H9 (cell line): ENCODE measurements at regions not wholly inside any gene's neighbourhood (a gene's known extent, or its start where the extent isn't known, plus 50 kb on each side); places are given as distances from the start of the nearest gene placed in this dataset.

Experiments used
- DNase-seq: peaks from one replicate; pipeline ENCODE4 v3.0.0-alpha.2; 2017
- H2AFZ ChIP-seq: one replicate; pipeline ENCODE4 v1.6.1; 2013; ENCODE audit warnings: mild to moderate bottlenecking, low read length, control low read depth, moderate library complexity
- H2AK5ac ChIP-seq: 2 replicates; pipeline ENCODE4 v1.6.1; 2013; ENCODE audit warnings: low read length, control low read depth, mixed read lengths; ENCODE audit not compliant: insufficient read length
- H2BK120ac ChIP-seq: one replicate; pipeline ENCODE4 v1.6.1; 2013; ENCODE audit warnings: low read depth, mild to moderate bottlenecking, low read length, control low read depth, inconsistent platforms; ENCODE audit not compliant: poor library complexity, severe bottlenecking
- H2BK12ac ChIP-seq: 2 replicates; pipeline ENCODE4 v1.6.1; 2013; ENCODE audit warnings: low read length, control low read depth, mixed read lengths, low read depth; ENCODE audit not compliant: insufficient read length
- H2BK15ac ChIP-seq: 2 replicates; pipeline ENCODE4 v1.6.1; 2013; ENCODE audit warnings: low read depth, low read length, control low read depth
- H2BK20ac ChIP-seq: one replicate; pipeline ENCODE4 v1.6.1; 2013; ENCODE audit warnings: low read depth, mild to moderate bottlenecking, low read length, control low read depth, inconsistent platforms; ENCODE audit not compliant: poor library complexity, severe bottlenecking
- H2BK5ac ChIP-seq: 2 replicates; pipeline ENCODE4 v1.6.1; 2013; ENCODE audit warnings: low read length, control low read depth, mixed read lengths; ENCODE audit not compliant: insufficient read length
- H3K14ac ChIP-seq: 2 replicates; pipeline ENCODE4 v1.6.1; 2013; ENCODE audit warnings: low read length, control low read depth; ENCODE audit not compliant: insufficient read depth
- H3K18ac ChIP-seq: 2 replicates; pipeline ENCODE4 v1.6.1; 2013; ENCODE audit warnings: low read depth, mild to moderate bottlenecking, mixed read lengths, low read length, control low read depth; ENCODE audit not compliant: insufficient read length
- H3K23ac ChIP-seq: 2 replicates; pipeline ENCODE4 v1.6.1; 2013; ENCODE audit warnings: low read length, control low read depth, mixed read lengths, low read depth; ENCODE audit not compliant: insufficient read length
- H3K23me2 ChIP-seq: 2 replicates; pipeline ENCODE4 v1.6.1; 2013; ENCODE audit warnings: low read depth, mild to moderate bottlenecking, mixed read lengths, low read length, control low read depth; ENCODE audit not compliant: insufficient read length, poor library complexity, severe bottlenecking
- H3K27ac ChIP-seq: 2 replicates; pipeline ENCODE4 v1.5.1; 2013; ENCODE audit warnings: low read length, control low read depth, mixed read lengths, low read depth; ENCODE audit not compliant: insufficient read length
- H3K27me3 ChIP-seq: 2 replicates; pipeline ENCODE4 v1.6.1; 2013; ENCODE audit warnings: low read length, control low read depth, inconsistent platforms; ENCODE audit not compliant: insufficient read depth
- H3K4ac ChIP-seq: 2 replicates; pipeline ENCODE4 v1.6.1; 2013; ENCODE audit warnings: low read depth, mild to moderate bottlenecking, control low read depth, inconsistent platforms, low read length, moderate library complexity
- H3K4me1 ChIP-seq: 2 replicates; pipeline ENCODE4 v1.6.1; 2013; ENCODE audit warnings: low read length, control low read depth, inconsistent platforms; ENCODE audit not compliant: insufficient read depth
- H3K4me2 ChIP-seq: 2 replicates; pipeline ENCODE4 v1.6.1; 2013; ENCODE audit warnings: low read length, control low read depth, mixed read lengths; ENCODE audit not compliant: insufficient read length, insufficient read depth
- H3K56ac ChIP-seq: 2 replicates; pipeline ENCODE4 v1.6.1; 2013; ENCODE audit warnings: low read depth, mild to moderate bottlenecking, mixed read lengths, low read length, control low read depth; ENCODE audit not compliant: insufficient read length
- H3K79me1 ChIP-seq: 2 replicates; pipeline ENCODE4 v1.6.1; 2013; ENCODE audit warnings: low read depth, mild to moderate bottlenecking, moderate library complexity, low read length, control low read depth, inconsistent platforms; ENCODE audit not compliant: insufficient read depth, poor library complexity, severe bottlenecking
- H3K79me2 ChIP-seq: 2 replicates; pipeline ENCODE4 v1.6.1; 2013; ENCODE audit warnings: low read length, control low read depth, inconsistent platforms; ENCODE audit not compliant: insufficient read depth
- H3K9ac ChIP-seq: 2 replicates; pipeline ENCODE4 v1.6.1; 2013; ENCODE audit warnings: low read length, control low read depth, mixed read lengths; ENCODE audit not compliant: insufficient read length; ENCODE audit errors: extremely low read depth
- H3K9me3 ChIP-seq: one replicate; pipeline ENCODE4 v1.6.1; 2013; ENCODE audit warnings: low read depth, low read length, inconsistent platforms; ENCODE audit not compliant: control insufficient read depth
- H3T11ph ChIP-seq: one replicate; pipeline ENCODE4 v1.6.1; 2013; ENCODE audit warnings: mild to moderate bottlenecking, low read length, control low read depth, inconsistent platforms
- H4K20me1 ChIP-seq: one replicate; pipeline ENCODE4 v1.6.1; 2013; ENCODE audit not compliant: control insufficient read depth, insufficient read length, insufficient read depth
- H4K5ac ChIP-seq: 2 replicates; pipeline ENCODE4 v1.6.1; 2013; ENCODE audit warnings: low read depth, mild to moderate bottlenecking, mixed read lengths, low read length, control low read depth; ENCODE audit not compliant: insufficient read length
- H4K8ac ChIP-seq: replicated peaks from 2 replicates; pipeline ENCODE4 v1.6.1; 2013; ENCODE audit warnings: low read length, control low read depth, mixed read lengths, low read depth; ENCODE audit not compliant: insufficient read length
- H4K91ac ChIP-seq: 2 replicates; pipeline ENCODE4 v1.6.1; 2013; ENCODE audit warnings: low read depth, mild to moderate bottlenecking, moderate library complexity, mixed read lengths, low read length, control low read depth; ENCODE audit not compliant: insufficient read length
- H3K27ac Mint-ChIP-seq, 3 experiments: 2 replicates in 2 of 3; 3 replicates in 1 of 3; pipeline ENCODE4 v1.8.0; 2020 to 2021; ENCODE audit warnings: mixed read lengths in 3 of 3, mild to moderate bottlenecking in 1 of 3, moderate library complexity in 1 of 3
- H3K27me3 Mint-ChIP-seq: 2 replicates; pipeline ENCODE4 v1.8.0; 2021; ENCODE audit warnings: low read depth, mild to moderate bottlenecking, moderate library complexity, mixed read lengths
- H3K36me3 Mint-ChIP-seq, 3 experiments: 2 replicates in 2 of 3; 3 replicates in 1 of 3; pipeline ENCODE4 v1.8.0; 2020 to 2021; ENCODE audit warnings: low read depth in 3 of 3, mixed read lengths in 3 of 3; ENCODE audit not compliant: insufficient read depth in 1 of 3
- H3K4me1 Mint-ChIP-seq, 2 experiments: 2 replicates each; pipeline ENCODE4 v1.8.0; 2020; ENCODE audit warnings: mixed read lengths in 2 of 2
- H3K4me3 Mint-ChIP-seq, 2 experiments: 2 replicates in 1 of 2; 3 replicates in 1 of 2; pipeline ENCODE4 v1.8.0; 2020 to 2021; ENCODE audit warnings: mild to moderate bottlenecking in 2 of 2, mixed read lengths in 2 of 2, moderate library complexity in 1 of 2
- H3K9me3 Mint-ChIP-seq, 2 experiments: 2 replicates in 1 of 2; 3 replicates in 1 of 2; pipeline ENCODE4 v1.8.0; 2020; ENCODE audit warnings: mild to moderate bottlenecking in 2 of 2, mixed read lengths in 2 of 2, moderate library complexity in 1 of 2
- WGBS: extraction: QIAGEN DNeasy Blood & Tissue Kit; methylation state at CpG from one replicate; pipeline ENCODE4 v1.1.7; 2013; ENCODE audit warnings: missing lambda C conversion rate, low lambda C conversion rate, mixed read lengths; ENCODE audit not compliant: insufficient read length; ENCODE audit errors: extremely low coverage; 5-methylcytosine and 5-hydroxymethylcytosine counted together
- TF ChIP-seq, protein P1 (sequence below): fragments of 200-600 bp; sonication (generic); conservative IDR thresholded peaks from 3 replicates; pipeline ENCODE4 v1.8.0; 2021; ENCODE audit warnings: antibody characterized with exemption, mild to moderate bottlenecking

DNA sequence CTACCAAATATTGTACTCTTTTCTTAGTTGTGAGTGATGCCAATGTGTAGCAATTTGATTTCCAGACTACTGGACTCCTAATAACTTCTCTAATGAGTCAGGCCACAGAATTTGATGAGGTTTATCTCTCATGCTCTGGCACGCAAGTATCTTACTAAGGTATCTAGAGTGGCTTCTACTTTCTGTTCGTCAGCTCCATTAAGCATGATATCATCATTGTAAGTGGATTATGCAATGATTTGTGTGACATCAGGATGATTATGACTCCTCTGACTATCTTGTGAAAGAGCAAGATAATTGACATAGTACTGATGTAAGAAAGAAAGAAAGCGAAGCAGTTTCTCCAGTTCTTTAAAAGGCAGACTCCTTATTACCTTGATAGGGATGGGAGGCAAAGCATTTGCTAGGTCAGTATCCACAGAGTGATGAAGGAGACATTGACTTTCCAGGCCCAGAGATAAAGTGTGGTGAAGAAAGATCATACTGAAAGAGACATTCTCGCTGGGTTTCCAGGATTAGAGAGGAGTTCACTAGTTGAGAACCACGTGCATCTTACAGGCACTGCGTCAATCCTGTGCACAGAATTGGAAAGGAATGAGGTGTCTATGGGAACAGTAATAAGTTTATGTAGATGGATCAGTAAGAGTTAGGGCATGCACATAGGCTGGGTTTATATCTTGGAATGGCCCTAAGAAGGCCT, 161.9 kb upstream of the STK26 start:
- H4K8ac ChIP-seq = no peak overlapping the region
- H3K9me3 Mint-ChIP-seq = no peaks in the 10 kb centered on the region; a peak in 3 of 5 replicates
- H2BK15ac ChIP-seq = no peak overlapping the region
- no peak overlapping the region for H2BK20ac ChIP-seq
- no peak overlapping the region for H4K5ac ChIP-seq
- H3K23ac ChIP-seq = no peak overlapping the region
- no peak overlapping the region for H3K27ac ChIP-seq
- H3K18ac ChIP-seq = no peak overlapping the region
- H3K27me3 ChIP-seq = no peaks in the 10 kb centered on the region
- H3K79me2 ChIP-seq = no peaks in the 10 kb centered on the region
- no peak overlapping the region for H2BK12ac ChIP-seq
- H3K56ac ChIP-seq = no peak overlapping the region
- no peak overlapping the region for H2BK120ac ChIP-seq
- H2AK5ac ChIP-seq = no peak overlapping the region
- H3K27me3 Mint-ChIP-seq = no peaks in the 10 kb centered on the region
- H4K91ac ChIP-seq = no peak overlapping the region
- H3T11ph ChIP-seq = no peak overlapping the region
- WGBS = no CpG with 5 or more reads among the region's 6 CpGs
- H3K14ac ChIP-seq = no peak overlapping the region
- TF ChIP-seq, protein P1, sequence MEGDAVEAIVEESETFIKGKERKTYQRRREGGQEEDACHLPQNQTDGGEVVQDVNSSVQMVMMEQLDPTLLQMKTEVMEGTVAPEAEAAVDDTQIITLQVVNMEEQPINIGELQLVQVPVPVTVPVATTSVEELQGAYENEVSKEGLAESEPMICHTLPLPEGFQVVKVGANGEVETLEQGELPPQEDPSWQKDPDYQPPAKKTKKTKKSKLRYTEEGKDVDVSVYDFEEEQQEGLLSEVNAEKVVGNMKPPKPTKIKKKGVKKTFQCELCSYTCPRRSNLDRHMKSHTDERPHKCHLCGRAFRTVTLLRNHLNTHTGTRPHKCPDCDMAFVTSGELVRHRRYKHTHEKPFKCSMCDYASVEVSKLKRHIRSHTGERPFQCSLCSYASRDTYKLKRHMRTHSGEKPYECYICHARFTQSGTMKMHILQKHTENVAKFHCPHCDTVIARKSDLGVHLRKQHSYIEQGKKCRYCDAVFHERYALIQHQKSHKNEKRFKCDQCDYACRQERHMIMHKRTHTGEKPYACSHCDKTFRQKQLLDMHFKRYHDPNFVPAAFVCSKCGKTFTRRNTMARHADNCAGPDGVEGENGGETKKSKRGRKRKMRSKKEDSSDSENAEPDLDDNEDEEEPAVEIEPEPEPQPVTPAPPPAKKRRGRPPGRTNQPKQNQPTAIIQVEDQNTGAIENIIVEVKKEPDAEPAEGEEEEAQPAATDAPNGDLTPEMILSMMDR = no peak
- no peak overlapping the region for H3K4ac ChIP-seq
- no peak overlapping the region for H3K4me3 Mint-ChIP-seq
- no peak overlapping the region for H3K9ac ChIP-seq
- no peak overlapping the region for H2BK5ac ChIP-seq
- DNase-seq = no peak
- H3K36me3 Mint-ChIP-seq = no peaks in the 10 kb centered on the region
- H3K23me2 ChIP-seq = no peaks in the 10 kb centered on the region
- H3K4me1 ChIP-seq = no peaks in the 10 kb centered on the region
- H2AFZ ChIP-seq = no peak overlapping the region
- no peaks in the 10 kb centered on the region for H3K4me1 Mint-ChIP-seq
- no peaks in the 10 kb centered on the region for H3K9me3 ChIP-seq
- no peaks in the 10 kb centered on the region for H4K20me1 ChIP-seq
- no peak overlapping the region for H3K4me2 ChIP-seq
- H3K27ac Mint-ChIP-seq = no peak overlapping the region
- H3K79me1 ChIP-seq = no peaks in the 10 kb centered on the region
